ENCODE measurements at regions not wholly inside any gene's neighbourhood (a gene's known extent, or its start where the extent isn't known, plus 50 kb on each side); places are given as distances from the start of the nearest gene placed in this dataset.

GRCh38 chr13:72427757-72428528 lies 299.5 kb downstream of the MZT1 start:
- TF ChIP-seq CTCF (IDR thresholded peaks at IDR 0.05; ENCODE audit: control insufficient read depth, extremely low read depth, insufficient read depth), result no peak
- H3K4me3 ChIP-seq (ENCODE audit: low read depth, low read length), result no peak overlapping the region
- DNase-seq (ENCODE audit: low read depth), result no peak

- TF ChIP-seq CTCF (IDR thresholded peaks at IDR 0.05; ENCODE audit: control insufficient read depth, extremely low read depth, insufficient read depth), result no peak
- DNase-seq (ENCODE audit: low read depth), result no peak
- H3K4me3 ChIP-seq (ENCODE audit: low read depth, low read length), result no peak overlapping the region
Observed at GRCh38 chr13:72424059-72424458, 303.4 kb downstream of the MZT1 start.

- TF ChIP-seq CTCF (IDR thresholded peaks at IDR 0.05; ENCODE audit: control insufficient read depth, extremely low read depth, insufficient read depth), result no peak
- DNase-seq (ENCODE audit: low read depth), result no peak
- no peak overlapping the region for H3K4me3 ChIP-seq (ENCODE audit: low read depth, low read length)
Observed at GRCh38 chr13:72415817-72416216, 311.6 kb downstream of the MZT1 start.

GRCh38 chr13:72412481-72412880 lies 314.9 kb downstream of the MZT1 start:
- DNase-seq (ENCODE audit: low read depth), result no peak
- TF ChIP-seq CTCF (IDR thresholded peaks at IDR 0.05; ENCODE audit: control insufficient read depth, extremely low read depth, insufficient read depth), result no peak
- H3K4me3 ChIP-seq (ENCODE audit: low read depth, low read length), result no peak overlapping the region

- DNase-seq (ENCODE audit: low read depth), result no peak
- H3K4me3 ChIP-seq (ENCODE audit: low read depth, low read length), result no peak overlapping the region
- no peak for TF ChIP-seq CTCF (IDR thresholded peaks at IDR 0.05; ENCODE audit: control insufficient read depth, extremely low read depth, insufficient read depth)
Observed at GRCh38 chr13:72405441-72405840, 322.0 kb downstream of the MZT1 start.

GRCh38 chr13:72403396-72404010 lies 323.9 kb downstream of the MZT1 start:
- H3K4me3 ChIP-seq (ENCODE audit: low read depth, low read length), result no peak overlapping the region
- DNase-seq (ENCODE audit: low read depth), result no peak
- no peak for TF ChIP-seq CTCF (IDR thresholded peaks at IDR 0.05; ENCODE audit: control insufficient read depth, extremely low read depth, insufficient read depth)

Measured in LNCaP clone FGC (cell line).